ENCODE measurements at regions not wholly inside any gene's neighbourhood (a gene's known extent, or its start where the extent isn't known, plus 50 kb on each side); places are given as distances from the start of the nearest gene placed in this dataset.

- no peak overlapping the region for H3K4me3 ChIP-seq (ENCODE audit: low read length)
- H3K9me2 ChIP-seq (ENCODE audit: insufficient read depth, low read length): no peaks in the 10 kb centered on the region
- H3K9ac ChIP-seq (ENCODE audit: low read length): no peak overlapping the region
- H3K79me2 ChIP-seq (replicated peaks; ENCODE audit: insufficient read depth, low read length): no peaks in the 10 kb centered on the region
- H3K9me3 ChIP-seq (ENCODE audit: low read length): no peaks in the 10 kb centered on the region
- no peaks in the 10 kb centered on the region for H3K36me3 ChIP-seq (ENCODE audit: insufficient read depth, low read length)
- no peak overlapping the region for H3K27ac ChIP-seq (ENCODE audit: low read length)
- TF ChIP-seq RAD21 (conservative IDR thresholded peaks at IDR 0.05): no peak
- H4K20me1 ChIP-seq (ENCODE audit: insufficient read depth): no peaks in the 10 kb centered on the region
- no peak overlapping the region for H3K4me2 ChIP-seq (ENCODE audit: low read length)
- no peaks in the 10 kb centered on the region for H3F3A ChIP-seq (ENCODE audit: insufficient read depth, low read length, poor library complexity, severe bottlenecking)
- no peaks in the 10 kb centered on the region for H3K27me3 ChIP-seq (ENCODE audit: insufficient read depth, low read depth, low read length)
- H2AFZ ChIP-seq (ENCODE audit: low read depth, low read length): no peak overlapping the region
These were observed 716.9 kb downstream of the ZBBX start for GRCh38 chr3:166663194-166663593.

GRCh38 chr3:166661621-166662020, 718.5 kb downstream of the ZBBX start:
- H3K4me3 ChIP-seq (ENCODE audit: low read length): no peak overlapping the region
- H3K36me3 ChIP-seq (ENCODE audit: insufficient read depth, low read length): no peaks in the 10 kb centered on the region
- no peaks in the 10 kb centered on the region for H3K27me3 ChIP-seq (ENCODE audit: insufficient read depth, low read depth, low read length)
- H3K79me2 ChIP-seq (replicated peaks; ENCODE audit: insufficient read depth, low read length): no peaks in the 10 kb centered on the region
- no peaks in the 10 kb centered on the region for H3F3A ChIP-seq (ENCODE audit: insufficient read depth, low read length, poor library complexity, severe bottlenecking)
- no peak overlapping the region for H3K4me2 ChIP-seq (ENCODE audit: low read length)
- no peak overlapping the region for H2AFZ ChIP-seq (ENCODE audit: low read depth, low read length)
- no peak overlapping the region for H3K27ac ChIP-seq (ENCODE audit: low read length)
- H3K9me3 ChIP-seq (ENCODE audit: low read length): no peaks in the 10 kb centered on the region
- no peaks in the 10 kb centered on the region for H3K9me2 ChIP-seq (ENCODE audit: insufficient read depth, low read length)
- no peaks in the 10 kb centered on the region for H4K20me1 ChIP-seq (ENCODE audit: insufficient read depth)
- H3K9ac ChIP-seq (ENCODE audit: low read length): no peak overlapping the region
- TF ChIP-seq EZH2 (IDR thresholded peaks at IDR 0.05; ENCODE audit: borderline replicate concordance, insufficient read depth, low read length, poor library complexity, severe bottlenecking) (no peak), TAF1 (IDR thresholded peaks at IDR 0.05; ENCODE audit: low read depth) (no peak), EP300 (conservative IDR thresholded peaks at IDR 0.05; ENCODE audit: poor library complexity, severe bottlenecking) (no peak), CTCF (IDR thresholded peaks at IDR 0.05; ENCODE audit: poor library complexity, severe bottlenecking) (no peak), POLR2AphosphoS5 (IDR thresholded peaks at IDR 0.05) (no peak), RAD21 (conservative IDR thresholded peaks at IDR 0.05) (no peak), MXI1 (conservative IDR thresholded peaks at IDR 0.05; ENCODE audit: poor library complexity, severe bottlenecking) (no peak), SMC3 (conservative IDR thresholded peaks at IDR 0.05; ENCODE audit: poor library complexity) (no peak), REST (IDR thresholded peaks at IDR 0.05; ENCODE audit: borderline replicate concordance) (no peak)

GRCh38 chr3:166660962-166661361, 719.1 kb downstream of the ZBBX start:
- Histone ChIP-seq H3K27me3 (ENCODE audit: insufficient read depth, low read depth, low read length) (no peaks in the 10 kb centered on the region), H4K20me1 (ENCODE audit: insufficient read depth) (no peaks in the 10 kb centered on the region), H3F3A (ENCODE audit: insufficient read depth, low read length, poor library complexity, severe bottlenecking) (no peaks in the 10 kb centered on the region), H2AFZ (ENCODE audit: low read depth, low read length) (no peak overlapping the region), H3K36me3 (ENCODE audit: insufficient read depth, low read length) (no peaks in the 10 kb centered on the region), H3K9ac (ENCODE audit: low read length) (no peak overlapping the region), H3K4me2 (ENCODE audit: low read length) (no peak overlapping the region), H3K79me2 (replicated peaks; ENCODE audit: insufficient read depth, low read length) (no peaks in the 10 kb centered on the region), H3K9me3 (ENCODE audit: low read length) (no peaks in the 10 kb centered on the region), H3K27ac (ENCODE audit: low read length) (no peak overlapping the region), H3K4me3 (ENCODE audit: low read length) (no peak overlapping the region), H3K9me2 (ENCODE audit: insufficient read depth, low read length) (no peaks in the 10 kb centered on the region)
- TF ChIP-seq EP300 (conservative IDR thresholded peaks at IDR 0.05; ENCODE audit: poor library complexity, severe bottlenecking) (no peak), RAD21 (conservative IDR thresholded peaks at IDR 0.05) (no peak), EZH2 (IDR thresholded peaks at IDR 0.05; ENCODE audit: borderline replicate concordance, insufficient read depth, low read length, poor library complexity, severe bottlenecking) (no peak), MXI1 (conservative IDR thresholded peaks at IDR 0.05; ENCODE audit: poor library complexity, severe bottlenecking) (no peak), REST (IDR thresholded peaks at IDR 0.05; ENCODE audit: borderline replicate concordance) (no peak), TAF1 (IDR thresholded peaks at IDR 0.05; ENCODE audit: low read depth) (no peak), CTCF (IDR thresholded peaks at IDR 0.05; ENCODE audit: poor library complexity, severe bottlenecking) (no peak), POLR2AphosphoS5 (IDR thresholded peaks at IDR 0.05) (no peak), SMC3 (conservative IDR thresholded peaks at IDR 0.05; ENCODE audit: poor library complexity) (no peak)

All from neural cell (in vitro differentiated cells).